Transverse colon (tissue), 4 donors: ENCODE measurements at regions not wholly inside any gene's neighbourhood (a gene's known extent, or its start where the extent isn't known, plus 50 kb on each side); places are given as distances from the start of the nearest gene placed in this dataset.

Experiments
- DNase-seq: peaks from one replicate; pipeline ENCODE4 v3.0.0-alpha.2; 2019
- H3K27ac ChIP-seq, 4 donors: fragments of 200-600 bp; sonication (generic); 2 replicates each; pipeline ENCODE4 v1.5.1; 2016 to 2018; ENCODE audit warnings: inconsistent platforms in 4 of 4
- H3K27me3 ChIP-seq: fragments of 200-600 bp; sonication (generic); 2 replicates; pipeline ENCODE4 v1.5.1; 2017; ENCODE audit warnings: inconsistent platforms
- H3K36me3 ChIP-seq, 4 donors: fragments of 200-600 bp; sonication (generic); 2 replicates each; pipeline ENCODE4 v1.5.1; 2017 to 2019; ENCODE audit warnings: inconsistent platforms in 4 of 4
- H3K4me1 ChIP-seq, 4 donors: fragments of 200-600 bp; sonication (generic); 2 replicates each; pipeline ENCODE4 v1.5.1; 2017 to 2020; ENCODE audit warnings: inconsistent platforms in 4 of 4
- H3K4me3 ChIP-seq, 4 donors: fragments of 200-600 bp; sonication (generic); 1 replicate in 1 of 4; 2 replicates in 3 of 4; pipeline versions ENCODE4 v1.5.1 to v1.6.1; 2017 to 2019; ENCODE audit warnings: inconsistent platforms in 4 of 4
- H3K9me3 ChIP-seq, 2 donors: fragments of 200-600 bp; sonication (generic); 2 replicates each; pipeline ENCODE4 v1.5.1; 2017 to 2019; ENCODE audit warnings: inconsistent platforms in 2 of 2
- CTCF ChIP-seq, 5 experiments: fragments of 200-600 bp in 3 of 5; fragments of 450-650 bp in 2 of 5; sonication (generic) in 3 of 5; IDR thresholded peaks; 1 replicate in 2 of 5; 2 replicates in 3 of 5; pipeline ENCODE4 v1.5.1; 2016 to 2017; ENCODE audit warnings: antibody characterized with exemption in 5 of 5, inconsistent platforms in 3 of 5, mild to moderate bottlenecking in 2 of 5, moderate library complexity in 1 of 5
- EP300 ChIP-seq: sonication (generic); formaldehyde crosslinking; IDR thresholded peaks from one replicate; pipeline ENCODE4 v1.6.1; 2017; ENCODE audit warnings: antibody characterized with exemption, low read depth
- POLR2A ChIP-seq: fragments of 450-650 bp; IDR thresholded peaks from one replicate; pipeline ENCODE4 v1.6.1; 2016; ENCODE audit warnings: antibody characterized with exemption, mild to moderate bottlenecking, moderate library complexity
- POLR2AphosphoS5 ChIP-seq, 3 donors: sonication (generic); formaldehyde crosslinking; IDR thresholded peaks; one replicate each; pipeline ENCODE4 v1.6.1; 2016; ENCODE audit warnings: antibody characterized with exemption in 3 of 3
- WGBS, 2 donors: methylation state at CpG; one replicate each; pipeline ENCODE4 v1.1.5; 2018; ENCODE audit warnings: low coverage in 1 of 2; 5-methylcytosine and 5-hydroxymethylcytosine counted together
- in situ Hi-C, 4 donors: fragments of 200-750 bp; cut with MboI; loops; one replicate each; pipeline versions ENCODE4 v1.15.0 to v1.15.1; 2017; ENCODE audit warnings: low sequenced_read_pairs in 3 of 4, low pct_ligation_motif_present in 1 of 4, low pct_unique_long_range_greater_than_20kb in 1 of 4
- intact Hi-C: fragments of 100-400 bp; cut with DNase I; formaldehyde crosslinking; loops from one replicate; pipeline ENCODE4 v1.15.1; 2023; ENCODE audit warnings: low total_unique reads

- no peaks in the 10 kb centered on the region for H3K36me3 ChIP-seq
- TF ChIP-seq POLR2AphosphoS5 (IDR thresholded peaks at IDR 0.05) (no peak), EP300 (no peak), POLR2A (no peak), CTCF (IDR thresholded peaks at IDR 0.05) (no peak)
- DNase-seq, result no peak
- H3K27me3 ChIP-seq, result peaks cover 36% of the 10 kb centered on the region
- H3K4me3 ChIP-seq, result no peak overlapping the region
- H3K4me1 ChIP-seq, result peaks cover 0 to 13% (median 2%) of the 10 kb centered on the region in 4 donors
- H3K9me3 ChIP-seq, result no peaks in the 10 kb centered on the region
- intact Hi-C loops (no loop called here), in situ Hi-C loops (no loop called here)
- H3K27ac ChIP-seq, result no peak overlapping the region
- 22 to 43% methylated on average over 1 to 4 of the region's 4 CpGs for WGBS, 2 donors
Observed at GRCh38 chr2:118312969-118313756, 224.9 kb downstream of the INSIG2 start.

GRCh38 chr2:118310681-118311429 is 222.6 kb downstream of the INSIG2 start:
- peaks cover 54% of the 10 kb centered on the region for H3K27me3 ChIP-seq
- peak overlapping the region; percentile 13 to 66 (median 48) for H3K4me3 ChIP-seq
- in situ Hi-C loops (no loop called here), intact Hi-C loops (no loop called here)
- H3K36me3 ChIP-seq, result no peaks in the 10 kb centered on the region
- no peak for TF ChIP-seq CTCF (IDR thresholded peaks at IDR 0.05)
- TF ChIP-seq POLR2AphosphoS5 (IDR thresholded peaks at IDR 0.05), result no peak
- TF ChIP-seq EP300, result no peak
- no peak for TF ChIP-seq POLR2A
- H3K4me1 ChIP-seq, result peaks cover 0 to 13% (median 2%) of the 10 kb centered on the region in 4 donors
- WGBS, 2 donors, result 35 to 49% methylated on average over 4 to 20 of the region's 20 CpGs
- DNase-seq, result no peak
- peak overlapping the region in 2 of 4 donors; percentile 42 to 45 for H3K27ac ChIP-seq
- no peaks in the 10 kb centered on the region for H3K9me3 ChIP-seq

- Histone ChIP-seq H3K9me3 (no peaks in the 10 kb centered on the region), H3K27me3 (peaks cover 54% of the 10 kb centered on the region), H3K36me3 (no peaks in the 10 kb centered on the region), H3K4me3 (peak overlapping the region; percentile 13 to 66 (median 48)), H3K27ac (peak overlapping the region in 2 of 4 donors; percentile 42 to 45), H3K4me1 (peaks cover 0 to 13% (median 2%) of the 10 kb centered on the region in 4 donors)
- in situ Hi-C loops (no loop called here), intact Hi-C loops (no loop called here)
- WGBS, 2 donors, result 3% methylated on average over 17 to 56 of the region's 56 CpGs
- TF ChIP-seq POLR2AphosphoS5 (IDR thresholded peaks at IDR 0.05) (no peak), EP300 (no peak), POLR2A (no peak), CTCF (IDR thresholded peaks at IDR 0.05) (no peak)
- peak; percentile 13 for DNase-seq
Observed at GRCh38 chr2:118309946-118310680, 221.8 kb downstream of the INSIG2 start.
